K562 (cell line): ENCODE measurements at regions not wholly inside any gene's neighbourhood (a gene's known extent, or its start where the extent isn't known, plus 50 kb on each side); places are given as distances from the start of the nearest gene placed in this dataset.

ENCODE experiments used
- ATAC-seq: fragments of 200-7000 bp; cut with Tn5 transposase; 3 replicates; pipeline ENCODE4 v1.9.1; 2020; ENCODE audit warnings: moderate library complexity
- BruUV-seq: library from RNA; stranded (reverse); fragments of 400-500 nt; replicated peaks from 2 replicates; lab custom pipeline; 2021; lab: Mats Ljungman, UMichigan
- CTCF ChIA-PET: fragments of 300-600 bp; formaldehyde crosslinking; extraction: SDS; loops from one replicate; lab custom pipeline; 2021; ENCODE audit warnings: low intra/inter-chr PET ratio; lab: Yijun Ruan, JAX
- POLR2A ChIA-PET: fragments of 300-600, 350-650 bp; sonication (Branson Sonifier 250); formaldehyde crosslinking; extraction: SDS; loops from one replicate; lab custom pipeline; 2021; ENCODE audit warnings: antibody characterized with exemption, inconsistent platforms; lab: Yijun Ruan, JAX
- DNase-seq, 4 experiments: peaks; one replicate each; pipeline versions ENCODE4 v3.0.0 to v3.0.0-alpha.2; 2011 to 2018; ENCODE audit warnings: low spot score in 3 of 4, mixed read lengths in 3 of 4; ENCODE audit errors: extremely low read depth in 1 of 4
- FAIRE-seq: peaks from 2 replicates; lab custom pipeline; 2011; peaks lifted over from hg19 to GRCh38; lab: Jason Lieb, UNC
- H2AFZ ChIP-seq: 2 replicates; pipeline ENCODE4 v1.6.0; 2011; ENCODE audit warnings: low read depth, low read length, control low read depth, inconsistent platforms
- H3K27ac ChIP-seq: fragments of 200-600 bp; 3 replicates; pipeline ENCODE4 v1.8.0; 2011; ENCODE audit warnings: low read depth, mild to moderate bottlenecking, control low read depth, inconsistent platforms, low read length, moderate library complexity, mixed read lengths; ENCODE audit errors: extremely low read depth
- H3K27me3 ChIP-seq, 2 experiments: fragments of 300-600 bp in 1 of 2; 2 replicates in 1 of 2; 3 replicates in 1 of 2; pipeline versions ENCODE4 v1.6.0 to v1.8.0; 2011; ENCODE audit warnings: inconsistent platforms in 2 of 2, low read length in 2 of 2, mild to moderate bottlenecking in 1 of 2, mixed read lengths in 1 of 2, moderate library complexity in 1 of 2; ENCODE audit not compliant: control insufficient read depth in 2 of 2, insufficient read depth in 2 of 2
- H3K36me3 ChIP-seq: fragments of 300-600 bp; 3 replicates; pipeline ENCODE4 v1.8.0; 2011; ENCODE audit warnings: mild to moderate bottlenecking, low read length, inconsistent platforms; ENCODE audit not compliant: control insufficient read depth, insufficient read depth
- H3K4me1 ChIP-seq, 2 experiments: fragments of 200-600 bp in 1 of 2; replicated peaks in 1 of 2; 2 replicates in 1 of 2; 3 replicates in 1 of 2; pipeline versions ENCODE4 v1.5.1 to v1.8.0; 2011; ENCODE audit warnings: inconsistent platforms in 2 of 2, low read length in 2 of 2, mild to moderate bottlenecking in 1 of 2, mixed read lengths in 1 of 2, moderate library complexity in 1 of 2; ENCODE audit not compliant: control insufficient read depth in 2 of 2, insufficient read depth in 2 of 2
- H3K4me2 ChIP-seq: 2 replicates; pipeline ENCODE4 v1.6.1; 2011; ENCODE audit warnings: low read length, control low read depth, inconsistent platforms, mixed read lengths; ENCODE audit not compliant: insufficient read depth
- H3K4me3 ChIP-seq: fragments of 200-600 bp; sonication (generic), shearing (Covaris generic); 2 replicates; pipeline ENCODE4 v1.5.1; 2016; ENCODE audit warnings: control low read depth, inconsistent platforms
- H3K79me2 ChIP-seq: fragments of 200-600 bp; 3 replicates; pipeline ENCODE4 v1.8.0; 2011; ENCODE audit warnings: low read length, inconsistent platforms; ENCODE audit not compliant: control insufficient read depth, insufficient read depth
- H3K9ac ChIP-seq, 2 experiments: 2 replicates each; pipeline versions ENCODE4 v1.6.0 to v1.6.1; 2011; ENCODE audit warnings: low read depth in 2 of 2, low read length in 2 of 2, control low read depth in 1 of 2, inconsistent platforms in 1 of 2, mild to moderate bottlenecking in 1 of 2, mixed read lengths in 1 of 2; ENCODE audit not compliant: insufficient read depth in 1 of 2
- H3K9me1 ChIP-seq: one replicate; pipeline ENCODE4 v1.6.0; 2011; ENCODE audit warnings: inconsistent platforms, mild to moderate bottlenecking, low read length, moderate library complexity; ENCODE audit not compliant: control insufficient read depth, insufficient read depth
- H3K9me3 ChIP-seq: replicated peaks from 2 replicates; pipeline ENCODE4 v1.5.1; 2011; ENCODE audit warnings: low read depth, low read length, inconsistent platforms; ENCODE audit not compliant: control insufficient read depth, insufficient read depth
- H4K20me1 ChIP-seq: replicated peaks from 2 replicates; pipeline ENCODE4 v1.6.1; 2011; ENCODE audit warnings: low read length, inconsistent platforms, mixed read lengths; ENCODE audit not compliant: control insufficient read depth, insufficient read depth
- BRD9 ChIP-seq: fragments of 450-650 bp; IDR thresholded peaks from 2 replicates; pipeline ENCODE4 v1.6.1; 2018; ENCODE audit warnings: low read depth; ENCODE audit not compliant: partially characterized antibody
- CEBPB ChIP-seq: fragments of 450-650 bp; IDR thresholded peaks from 2 replicates; pipeline ENCODE4 v1.6.1; 2016; ENCODE audit warnings: missing genetic modification characterization, missing compliant biosample characterization
- CEBPG ChIP-seq, 3 experiments: fragments of 200-800 bp in 1 of 3; sonication (Bioruptor generic) in 1 of 3; sonication (generic) in 1 of 3; formaldehyde crosslinking in 1 of 3; IDR thresholded peaks in 2 of 3; conservative IDR thresholded peaks in 1 of 3; 2 replicates each; pipeline versions ENCODE4 v1.6.1 to v1.8.0; 2016 to 2022; ENCODE audit warnings: missing compliant biosample characterization in 2 of 3, missing genetic modification characterization in 2 of 3, mild to moderate bottlenecking in 1 of 3, missing genetic modification reagents in 1 of 3
- CHD2 ChIP-seq: IDR thresholded peaks from 2 replicates; pipeline ENCODE4 v1.6.1; 2011; ENCODE audit warnings: low read depth, low read length
- ELF2 ChIP-seq: fragments of 250-450 bp; sonication (Bioruptor Pico); IDR thresholded peaks from 2 replicates; pipeline ENCODE4 v1.5.0; 2021; ENCODE audit warnings: mild to moderate bottlenecking
- ETV1 ChIP-seq: fragments of 450-650 bp; conservative IDR thresholded peaks from 2 replicates; pipeline ENCODE4 v1.6.1; 2016; ENCODE audit warnings: missing genetic modification characterization, control low read depth, low read depth, missing compliant biosample characterization
- HNRNPK ChIP-seq: fragments of 200-400 bp; formaldehyde crosslinking; IDR thresholded peaks from one replicate; pipeline ENCODE4 v1.6.1; 2018; ENCODE audit warnings: mild to moderate bottlenecking, low read depth, low read length; ENCODE audit not compliant: poor library complexity, severe bottlenecking
- MAZ ChIP-seq, 2 experiments: fragments of 450-650 bp in 1 of 2; sonication (generic) in 1 of 2; formaldehyde crosslinking; IDR thresholded peaks in 1 of 2; conservative IDR thresholded peaks in 1 of 2; 2 replicates each; pipeline versions ENCODE4 v1.4.0 to v1.5.0; 2020; ENCODE audit warnings: mild to moderate bottlenecking in 1 of 2, missing genetic modification reagents in 1 of 2
- NR2F6 ChIP-seq: fragments of 450-650 bp; formaldehyde crosslinking; IDR thresholded peaks from 2 replicates; pipeline ENCODE4 v1.4.0; 2020; ENCODE audit warnings: mild to moderate bottlenecking
- POU5F1 ChIP-seq: fragments of 150-350 bp; IDR thresholded peaks from 2 replicates; pipeline ENCODE4 v1.6.1; 2014; ENCODE audit warnings: borderline replicate concordance, low read length, low read depth, mild to moderate bottlenecking; ENCODE audit not compliant: partially characterized antibody
- RBM34 ChIP-seq: fragments of 200-400 bp; formaldehyde crosslinking; IDR thresholded peaks from 2 replicates; pipeline ENCODE4 v1.6.1; 2018; ENCODE audit warnings: low read length, borderline replicate concordance; ENCODE audit not compliant: insufficient read depth
- SLC30A9 ChIP-seq: fragments of 250-450 bp; sonication (Bioruptor Pico); IDR thresholded peaks from 2 replicates; pipeline ENCODE4 v1.8.0; 2022; ENCODE audit warnings: mild to moderate bottlenecking, moderate library complexity
- SMARCE1 ChIP-seq: fragments of 450-650 bp; IDR thresholded peaks from 2 replicates; pipeline ENCODE4 v1.7.1; 2016; ENCODE audit warnings: mild to moderate bottlenecking
- STAT5B ChIP-seq: fragments of 250-450 bp; sonication (Bioruptor Pico); IDR thresholded peaks from 2 replicates; pipeline ENCODE4 v1.8.0; 2021; ENCODE audit warnings: mild to moderate bottlenecking, inconsistent platforms
- THRB ChIP-seq: fragments of 450-650 bp; formaldehyde crosslinking; conservative IDR thresholded peaks from 2 replicates; pipeline ENCODE4 v1.4.0; 2022; ENCODE audit warnings: mild to moderate bottlenecking, missing genetic modification characterization
- USF2 ChIP-seq: sonication (generic); formaldehyde crosslinking; IDR thresholded peaks from 2 replicates; pipeline ENCODE4 v1.5.0; 2020; ENCODE audit warnings: missing genetic modification reagents
- ZBED1 ChIP-seq: IDR thresholded peaks from 2 replicates; pipeline ENCODE4 v1.6.1; 2014
- ZBTB5 ChIP-seq: fragments of 450-650 bp; IDR thresholded peaks from 2 replicates; pipeline ENCODE4 v1.6.1; 2017; ENCODE audit warnings: antibody characterized with exemption
- ZNF197 ChIP-seq: fragments of 200-800 bp; sonication (Bioruptor generic); IDR thresholded peaks from 2 replicates; pipeline ENCODE4 v1.6.1; 2016; ENCODE audit warnings: low read depth, missing genetic modification characterization, missing compliant biosample characterization
- WGBS: fragments of 100-300 bp; shearing (Covaris generic); methylation state at CpG from one replicate; pipeline ENCODE4 v1.1.6; 2016; ENCODE audit warnings: low coverage, mixed read lengths; ENCODE audit not compliant: insufficient coverage; ENCODE audit errors: missing lambda C conversion rate; 5-methylcytosine and 5-hydroxymethylcytosine counted together
- in situ Hi-C: fragments of 300-500 bp; cut with MboI; formaldehyde crosslinking; loops from 4 replicates; pipeline ENCODE4 v1.15.0; 2018; ENCODE audit warnings: inconsistent platforms, mixed read lengths
- intact Hi-C: fragments of 100-400 bp; cut with micrococcal nuclease; formaldehyde crosslinking; loops from 2 replicates; pipeline ENCODE4 v1.14.2; 2022

- H3K4me1 ChIP-seq: peaks cover 8 to 28% of the 10 kb centered on the region in 2 experiments; a peak in 3 of 5 replicates
- peak overlapping the region; percentile 13; the same call in 1 of the 2 replicates for H2AFZ ChIP-seq
- H3K9me3 ChIP-seq: peaks cover 7% of the 10 kb centered on the region; the same call in 1 of the 2 replicates
- H3K9me1 ChIP-seq: no peaks in the 10 kb centered on the region
- TF ChIP-seq MAZ (CRISPR knock-in tag; conservative IDR thresholded peaks at IDR 0.05 in 1 of 2, IDR thresholded peaks at IDR 0.05 in 1 of 2): no peak
- no peak for TF ChIP-seq ZNF197
- no peak for TF ChIP-seq ZBTB5
- TF ChIP-seq SMARCE1: no peak
- TF ChIP-seq CHD2: no peak
- no peak for TF ChIP-seq STAT5B
- TF ChIP-seq ZBED1: no peak
- TF ChIP-seq CEBPG (CRISPR knock-in tag; IDR thresholded peaks at IDR 0.05): no peak
- TF ChIP-seq CEBPG (tag; conservative IDR thresholded peaks at IDR 0.05 in 1 of 2, IDR thresholded peaks at IDR 0.05 in 1 of 2): peak; percentile 71 to 86
- peak; percentile 81 for TF ChIP-seq CEBPB (tag)
- no peak for TF ChIP-seq POU5F1
- no peak for TF ChIP-seq THRB (CRISPR knock-in tag)
- no peak for TF ChIP-seq RBM34
- TF ChIP-seq HNRNPK: no peak
- no peak for TF ChIP-seq ELF2
- no peak for TF ChIP-seq NR2F6 (CRISPR knock-in tag)
- no peak for TF ChIP-seq BRD9
- TF ChIP-seq USF2: peak; percentile 46
- TF ChIP-seq SLC30A9: no peak
- 0 out of 2 replicates have a peak, but pooled peaks have one; percentile 25 for TF ChIP-seq ETV1 (tag)
- no peak overlapping the region for H3K27ac ChIP-seq
- no peaks in the 10 kb centered on the region for H3K36me3 ChIP-seq
- ChIA-PET POLR2A (interaction anchor here (0.8 to 1.7 kb wide), 4 partner anchors 18 to 84 kb away, joined by 3 to 7 read pairs (median 5); no protein-coding TSS in a partner anchor), CTCF (no interaction called here)
- H3K9ac ChIP-seq: no peak overlapping the region
- H3K4me2 ChIP-seq: no peak overlapping the region
- ATAC-seq: no peak
- in situ Hi-C loops (no loop called here), intact Hi-C loops (loop anchor here (5.0 kb wide), 1 partner anchor 178 kb away; the partner anchor contains the start of gene CCDC71L)
- no peaks in the 10 kb centered on the region for H3K79me2 ChIP-seq
- H3K27me3 ChIP-seq: no peaks in the 10 kb centered on the region
- H3K4me3 ChIP-seq: no peak overlapping the region
- FAIRE-seq: no peak
- no peaks in the 10 kb centered on the region for H4K20me1 ChIP-seq
- WGBS: 25% methylated on average over 1 of the region's 1 CpG
- DNase-seq: no peak
- BruUV-seq: no TSS peak
These were observed 176.4 kb downstream of the CCDC71L start for GRCh38 chr7:106484562-106484961.
